Natural killer cell (primary cell): ENCODE measurements at regions not wholly inside any gene's neighbourhood (a gene's known extent, or its start where the extent isn't known, plus 50 kb on each side); places are given as distances from the start of the nearest gene placed in this dataset.

Experiments used
- ATAC-seq, 3 donors: fragments of 150-1000 bp in 2 of 3; fragments of 200-7000 bp in 1 of 3; cut with Tn5 transposase; 1 replicate in 1 of 3; 2 replicates in 2 of 3; pipeline ENCODE4 v1.10.0; 2021; ENCODE audit warnings: mild to moderate bottlenecking in 2 of 3, moderate library complexity in 2 of 3
- DNase-seq, 2 donors: peaks; one replicate each; pipeline versions ENCODE4 v3.0.0 to v3.0.0-alpha.2; 2013 to 2021; ENCODE audit warnings: mixed read lengths in 1 of 2
- H3K27ac ChIP-seq: one replicate; pipeline ENCODE4 v1.5.1; 2013; ENCODE audit warnings: mild to moderate bottlenecking, low read length
- H3K27me3 ChIP-seq: one replicate; pipeline ENCODE4 v1.6.1; 2013; ENCODE audit warnings: low read length; ENCODE audit not compliant: control insufficient read depth, insufficient read depth
- H3K36me3 ChIP-seq: one replicate; pipeline ENCODE4 v1.6.1; 2013; ENCODE audit warnings: low read length; ENCODE audit not compliant: control insufficient read depth, insufficient read depth
- H3K4me1 ChIP-seq: one replicate; pipeline ENCODE4 v1.6.1; 2013; ENCODE audit warnings: low read length; ENCODE audit not compliant: control insufficient read depth, insufficient read depth
- H3K4me3 ChIP-seq: one replicate; pipeline ENCODE4 v1.5.1; 2013; ENCODE audit warnings: low read length
- H3K9me3 ChIP-seq: one replicate; pipeline ENCODE4 v1.6.1; 2013; ENCODE audit warnings: low read length; ENCODE audit not compliant: control insufficient read depth, insufficient read depth
- H3K27ac Mint-ChIP-seq, 2 donors: one replicate each; pipeline ENCODE4 v1.8.0; 2022; ENCODE audit warnings: mild to moderate bottlenecking in 2 of 2, mixed read lengths in 2 of 2, moderate library complexity in 1 of 2
- H3K27me3 Mint-ChIP-seq, 2 donors: one replicate each; pipeline ENCODE4 v1.8.0; 2022; ENCODE audit warnings: low read depth in 2 of 2, mixed read lengths in 2 of 2
- H3K36me3 Mint-ChIP-seq: one replicate; pipeline ENCODE4 v1.8.0; 2022; ENCODE audit warnings: mixed read lengths
- H3K4me1 Mint-ChIP-seq, 2 donors: one replicate each; pipeline ENCODE4 v1.8.0; 2022; ENCODE audit warnings: mixed read lengths in 2 of 2
- H3K4me3 Mint-ChIP-seq: one replicate; pipeline ENCODE4 v1.8.0; 2022; ENCODE audit warnings: mild to moderate bottlenecking, moderate library complexity, mixed read lengths
- H3K9me3 Mint-ChIP-seq, 2 donors: one replicate each; pipeline ENCODE4 v1.8.0; 2022; ENCODE audit warnings: mixed read lengths in 2 of 2
- CTCF ChIP-seq: fragments of 200-600 bp; IDR thresholded peaks from one replicate; pipeline ENCODE4 v1.8.0; 2022; ENCODE audit warnings: antibody characterized with exemption
- WGBS: methylation state at CpG from one replicate; pipeline ENCODE4 v1.1.7; 2013; ENCODE audit warnings: missing lambda C conversion rate; ENCODE audit not compliant: insufficient coverage; 5-methylcytosine and 5-hydroxymethylcytosine counted together
- intact Hi-C: fragments of 100-400 bp; cut with micrococcal nuclease; formaldehyde crosslinking; loops from one replicate; pipeline ENCODE4 v1.14.2; 2022

GRCh38 chr20:60095456-60095855, 137.2 kb downstream of the CDH26 start:
- no peak overlapping the region for H3K27ac Mint-ChIP-seq
- Histone ChIP-seq H3K27me3 (no peaks in the 10 kb centered on the region), H3K27ac (no peak overlapping the region), H3K4me1 (peaks cover 13% of the 10 kb centered on the region), H3K4me3 (no peak overlapping the region), H3K9me3 (no peaks in the 10 kb centered on the region), H3K36me3 (no peaks in the 10 kb centered on the region)
- TF ChIP-seq CTCF, result no peak
- no peaks in the 10 kb centered on the region for H3K9me3 Mint-ChIP-seq
- ATAC-seq (no peak), DNase-seq (no peak)
- H3K4me3 Mint-ChIP-seq, result no peak overlapping the region
- H3K36me3 Mint-ChIP-seq, result no peaks in the 10 kb centered on the region
- WGBS, result 87% methylated on average over 5 of the region's 5 CpGs
- no peaks in the 10 kb centered on the region for H3K27me3 Mint-ChIP-seq
- peaks cover 30 to 36% of the 10 kb centered on the region in 2 donors for H3K4me1 Mint-ChIP-seq
- intact Hi-C loops, result no loop called here

GRCh38 chr20:60096166-60096565, 137.9 kb downstream of the CDH26 start:
- no peaks in the 10 kb centered on the region for H3K27me3 Mint-ChIP-seq
- peaks cover 4% of the 10 kb centered on the region for H3K36me3 Mint-ChIP-seq
- Histone ChIP-seq H3K9me3 (no peaks in the 10 kb centered on the region), H3K36me3 (no peaks in the 10 kb centered on the region), H3K4me3 (no peak overlapping the region), H3K4me1 (peaks cover 20% of the 10 kb centered on the region), H3K27me3 (no peaks in the 10 kb centered on the region), H3K27ac (no peak overlapping the region)
- intact Hi-C loops, result no loop called here
- H3K9me3 Mint-ChIP-seq, result no peaks in the 10 kb centered on the region
- no peak overlapping the region for H3K4me3 Mint-ChIP-seq
- ATAC-seq, result no peak
- peaks cover 37 to 44% of the 10 kb centered on the region in 2 donors for H3K4me1 Mint-ChIP-seq
- H3K27ac Mint-ChIP-seq, result no peak overlapping the region
- TF ChIP-seq CTCF, result no peak
- DNase-seq, result no peak
- 83% methylated on average over 10 of the region's 10 CpGs for WGBS

GRCh38 chr20:60097285-60097684, 139.1 kb downstream of the CDH26 start:
- no peak for DNase-seq

More at GRCh38 chr20:60097285-60097684, 139.1 kb downstream of the CDH26 start:
- H3K27me3 ChIP-seq, result no peaks in the 10 kb centered on the region
- Mint-ChIP-seq H3K27me3 (no peaks in the 10 kb centered on the region), H3K9me3 (no peaks in the 10 kb centered on the region), H3K4me1 (peaks cover 48 to 53% of the 10 kb centered on the region in 2 donors), H3K4me3 (no peak overlapping the region), H3K36me3 (peaks cover 6% of the 10 kb centered on the region), H3K27ac (peak overlapping the region; percentile 12 to 52)
- H3K27ac ChIP-seq, result no peak overlapping the region
- H3K9me3 ChIP-seq, result no peaks in the 10 kb centered on the region
- TF ChIP-seq CTCF, result no peak
- H3K4me1 ChIP-seq, result peaks cover 27% of the 10 kb centered on the region
- intact Hi-C loops, result no loop called here
- peak; percentile 64 to 86 (median 65) for ATAC-seq
- no peaks in the 10 kb centered on the region for H3K36me3 ChIP-seq
- no peak overlapping the region for H3K4me3 ChIP-seq
- 40% methylated on average over 4 of the region's 4 CpGs for WGBS
